Karpas-422 (cell line): ENCODE measurements at regions not wholly inside any gene's neighbourhood (a gene's known extent, or its start where the extent isn't known, plus 50 kb on each side); places are given as distances from the start of the nearest gene placed in this dataset.

ENCODE experiments used
- DNase-seq: peaks from one replicate; pipeline ENCODE4 v3.0.0-alpha.2; 2015
- H2AFZ ChIP-seq: fragments of 200-600 bp; sonication (generic); 2 replicates; pipeline ENCODE4 v1.6.1; 2014; ENCODE audit warnings: antibody characterized with exemption, low read length, mixed read lengths
- H3K27ac ChIP-seq: fragments of 200-600 bp; sonication (generic); 2 replicates; pipeline ENCODE4 v1.5.1; 2014; ENCODE audit warnings: mild to moderate bottlenecking, low read length, moderate library complexity
- H3K27me3 ChIP-seq: fragments of 200-600 bp; sonication (generic); 2 replicates; pipeline ENCODE4 v1.6.1; 2014; ENCODE audit warnings: low read length, mixed read lengths
- H3K36me3 ChIP-seq: fragments of 200-600 bp; sonication (generic); 2 replicates; pipeline ENCODE4 v1.6.1; 2014; ENCODE audit warnings: low read length, mixed read lengths; ENCODE audit not compliant: insufficient read depth
- H3K4me1 ChIP-seq: fragments of 200-600 bp; sonication (generic); 2 replicates; pipeline ENCODE4 v1.6.1; 2014; ENCODE audit warnings: mild to moderate bottlenecking, low read length, mixed read lengths
- H3K4me2 ChIP-seq: fragments of 200-600 bp; sonication (generic); 2 replicates; pipeline ENCODE4 v1.6.1; 2014; ENCODE audit warnings: low read length, low read depth, mild to moderate bottlenecking; ENCODE audit not compliant: poor library complexity, severe bottlenecking
- H3K4me3 ChIP-seq: fragments of 200-600 bp; sonication (generic); 2 replicates; pipeline ENCODE4 v1.5.1; 2014; ENCODE audit warnings: mild to moderate bottlenecking, antibody characterized with exemption, low read length, mixed read lengths
- H3K79me2 ChIP-seq: fragments of 200-600 bp; sonication (generic); 2 replicates; pipeline ENCODE4 v1.6.1; 2014; ENCODE audit warnings: mild to moderate bottlenecking, low read length, mixed read lengths
- H3K9ac ChIP-seq: fragments of 200-600 bp; sonication (generic); 2 replicates; pipeline ENCODE4 v1.6.0; 2014; ENCODE audit warnings: low read length
- H3K9me2 ChIP-seq: fragments of 200-600 bp; sonication (generic), shearing (Covaris generic); replicated peaks from 2 replicates; pipeline ENCODE4 v1.6.0; 2014; ENCODE audit warnings: mild to moderate bottlenecking, low read length, moderate library complexity; ENCODE audit not compliant: insufficient read depth
- H3K9me3 ChIP-seq: fragments of 300-700, 200-600 bp; sonication (generic); 2 replicates; pipeline ENCODE4 v1.6.1; 2014; ENCODE audit warnings: low read length, mixed read lengths
- H4K20me1 ChIP-seq: fragments of 200-600 bp; sonication (generic); 2 replicates; pipeline ENCODE4 v1.6.1; 2014; ENCODE audit warnings: mild to moderate bottlenecking, antibody characterized with exemption, low read length, low read depth; ENCODE audit not compliant: insufficient read depth

DNA sequence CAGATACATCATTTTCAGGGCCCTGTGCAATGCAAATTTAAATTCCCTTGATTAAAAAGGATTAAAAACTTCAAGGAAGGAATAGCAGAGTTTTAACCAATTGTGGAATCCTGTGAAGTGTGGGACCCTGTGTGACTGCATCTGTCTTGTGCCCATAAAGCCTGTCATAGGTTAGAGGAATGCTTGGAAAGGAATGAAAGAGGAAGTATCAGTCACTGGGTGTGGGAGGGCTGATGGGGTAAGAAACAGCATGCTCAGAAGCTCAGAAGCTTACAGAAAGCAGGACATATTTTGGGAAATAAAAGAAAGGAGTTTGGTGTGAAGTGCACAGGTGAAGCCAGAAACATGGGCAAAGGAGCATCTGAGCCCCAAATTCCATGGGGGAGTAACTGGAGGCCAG lies 150.8 kb upstream of the ETV3 start:
- no peaks in the 10 kb centered on the region for H3K9me3 ChIP-seq
- no peak overlapping the region for H3K27ac ChIP-seq
- no peak overlapping the region for H3K4me3 ChIP-seq
- no peaks in the 10 kb centered on the region for H3K4me1 ChIP-seq
- no peaks in the 10 kb centered on the region for H3K36me3 ChIP-seq
- no peak overlapping the region for H3K9ac ChIP-seq
- no peak overlapping the region for H2AFZ ChIP-seq
- no peaks in the 10 kb centered on the region for H3K9me2 ChIP-seq
- DNase-seq: no peak
- no peaks in the 10 kb centered on the region for H3K79me2 ChIP-seq
- no peak overlapping the region for H3K4me2 ChIP-seq
- H3K27me3 ChIP-seq: no peaks in the 10 kb centered on the region
- no peaks in the 10 kb centered on the region for H4K20me1 ChIP-seq

DNA sequence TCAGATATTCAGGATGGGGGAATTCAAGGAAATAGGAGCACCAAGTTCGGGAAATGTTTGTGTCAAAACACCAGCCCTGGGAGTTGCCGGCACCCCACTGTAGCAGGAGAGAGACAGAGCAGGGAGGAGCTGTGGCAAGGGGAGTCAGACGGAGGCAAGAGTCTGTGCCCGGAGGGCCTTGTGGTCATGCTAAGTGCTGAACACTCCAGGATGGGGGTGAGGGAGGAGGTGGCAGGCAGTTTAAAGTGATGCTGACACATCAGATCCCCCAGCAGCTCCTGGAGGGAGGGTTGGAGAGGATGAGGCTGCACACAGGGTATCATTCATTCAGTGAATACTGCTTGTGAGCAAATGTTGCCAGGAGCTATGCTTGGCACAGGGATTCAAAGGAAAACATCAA lies 150.3 kb upstream of the ETV3 start:
- H4K20me1 ChIP-seq: no peaks in the 10 kb centered on the region
- no peak for DNase-seq
- no peak overlapping the region for H2AFZ ChIP-seq
- H3K4me3 ChIP-seq: no peak overlapping the region
- no peaks in the 10 kb centered on the region for H3K79me2 ChIP-seq
- H3K9ac ChIP-seq: no peak overlapping the region
- no peak overlapping the region for H3K4me2 ChIP-seq
- no peaks in the 10 kb centered on the region for H3K4me1 ChIP-seq
- H3K27ac ChIP-seq: no peak overlapping the region
- no peaks in the 10 kb centered on the region for H3K9me2 ChIP-seq
- no peaks in the 10 kb centered on the region for H3K9me3 ChIP-seq
- H3K36me3 ChIP-seq: no peaks in the 10 kb centered on the region
- H3K27me3 ChIP-seq: no peaks in the 10 kb centered on the region

DNA sequence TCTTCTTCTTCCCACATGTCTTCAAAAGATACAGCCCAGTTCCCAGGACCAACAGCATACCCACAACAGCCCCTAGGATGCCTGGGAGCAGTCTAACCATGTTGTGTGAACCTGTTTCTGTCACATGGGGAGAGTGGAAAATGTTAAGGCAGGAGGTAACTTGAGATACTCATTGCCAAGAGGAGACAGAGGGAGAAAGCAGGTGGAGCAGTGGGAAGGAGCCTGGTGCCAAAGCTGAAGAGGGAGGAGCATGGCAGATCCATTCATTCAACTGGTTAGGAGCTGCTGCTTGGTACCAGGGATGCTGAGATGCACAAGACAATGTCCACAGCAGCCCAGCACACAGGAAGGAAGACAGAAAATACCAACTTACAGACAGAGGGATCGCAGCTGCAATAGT lies 149.8 kb upstream of the ETV3 start:
- Histone ChIP-seq H3K9me2 (no peaks in the 10 kb centered on the region), H3K79me2 (no peaks in the 10 kb centered on the region), H3K9ac (no peak overlapping the region), H3K4me1 (no peaks in the 10 kb centered on the region), H2AFZ (no peak overlapping the region), H4K20me1 (no peaks in the 10 kb centered on the region), H3K27ac (no peak overlapping the region), H3K9me3 (no peaks in the 10 kb centered on the region), H3K27me3 (no peaks in the 10 kb centered on the region), H3K36me3 (no peaks in the 10 kb centered on the region), H3K4me3 (no peak overlapping the region), H3K4me2 (no peak overlapping the region)
- no peak for DNase-seq

DNA sequence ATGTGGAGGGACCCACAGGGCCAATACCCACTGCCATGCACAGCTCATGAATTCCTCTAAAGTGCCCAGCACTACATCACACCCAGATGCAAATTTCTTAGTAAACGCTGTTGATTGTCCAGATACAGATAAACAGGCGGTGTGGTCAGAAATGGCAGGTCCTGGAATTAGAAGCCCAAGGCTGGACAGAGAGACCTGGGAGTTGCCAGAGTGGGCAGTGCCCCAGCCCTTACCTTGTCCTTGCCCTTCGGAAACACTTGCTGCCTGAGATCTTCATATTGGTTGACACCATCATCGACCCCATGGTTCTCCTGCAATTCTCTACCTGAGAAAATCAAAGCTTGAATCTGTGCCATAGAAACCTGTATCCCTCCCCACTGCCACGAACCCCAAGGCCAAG lies 149.3 kb upstream of the ETV3 start:
- H3K9me3 ChIP-seq: no peaks in the 10 kb centered on the region
- no peaks in the 10 kb centered on the region for H4K20me1 ChIP-seq
- no peak overlapping the region for H2AFZ ChIP-seq
- H3K4me1 ChIP-seq: no peaks in the 10 kb centered on the region
- DNase-seq: no peak
- H3K79me2 ChIP-seq: no peaks in the 10 kb centered on the region
- H3K27ac ChIP-seq: no peak overlapping the region
- H3K9ac ChIP-seq: no peak overlapping the region
- no peaks in the 10 kb centered on the region for H3K36me3 ChIP-seq
- no peaks in the 10 kb centered on the region for H3K27me3 ChIP-seq
- no peaks in the 10 kb centered on the region for H3K9me2 ChIP-seq
- H3K4me2 ChIP-seq: no peak overlapping the region
- H3K4me3 ChIP-seq: no peak overlapping the region

DNA sequence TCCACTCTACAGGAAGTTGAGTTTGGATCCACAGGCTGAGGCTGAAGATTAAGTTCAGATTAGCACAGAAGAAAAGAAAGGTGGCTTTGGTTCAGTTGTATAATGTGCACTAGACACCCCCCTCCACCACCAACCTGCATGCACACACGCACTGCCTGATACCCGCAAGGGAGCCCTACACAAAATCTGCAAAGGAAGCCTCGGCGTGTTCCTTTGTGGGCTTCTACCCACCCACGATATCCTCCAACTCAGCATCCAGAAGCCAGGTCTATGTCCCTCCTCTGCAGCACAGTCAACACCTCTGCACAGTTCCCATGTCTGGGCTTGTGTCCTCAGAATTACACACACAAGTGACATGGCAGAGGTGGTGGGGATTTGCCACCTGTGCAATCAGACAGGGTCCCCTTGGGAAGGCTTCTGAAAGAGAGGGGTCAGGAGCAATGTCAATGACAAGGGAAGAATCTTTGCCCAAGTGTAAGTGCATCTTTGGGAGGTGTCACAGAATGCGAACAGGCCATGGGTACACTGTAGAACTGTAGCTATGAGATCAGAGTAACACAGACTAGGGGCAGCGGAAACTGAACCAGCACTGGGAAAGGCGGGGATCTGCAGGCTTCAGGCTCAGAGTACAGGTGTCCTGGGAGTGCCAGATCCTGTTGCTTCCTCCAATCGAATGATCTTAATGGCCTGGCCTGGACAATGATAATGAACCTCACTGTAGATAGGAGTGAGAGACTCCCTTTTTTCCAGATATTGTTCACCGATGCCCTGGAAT lies 148.6 kb upstream of the ETV3 start:
- H3K9me3 ChIP-seq: no peaks in the 10 kb centered on the region
- H3K36me3 ChIP-seq: no peaks in the 10 kb centered on the region
- no peaks in the 10 kb centered on the region for H3K79me2 ChIP-seq
- no peak overlapping the region for H2AFZ ChIP-seq
- H3K9ac ChIP-seq: no peak overlapping the region
- H3K4me2 ChIP-seq: no peak overlapping the region
- no peaks in the 10 kb centered on the region for H4K20me1 ChIP-seq
- H3K9me2 ChIP-seq: no peaks in the 10 kb centered on the region
- no peak overlapping the region for H3K27ac ChIP-seq
- no peaks in the 10 kb centered on the region for H3K4me1 ChIP-seq
- no peaks in the 10 kb centered on the region for H3K27me3 ChIP-seq
- no peak overlapping the region for H3K4me3 ChIP-seq
- DNase-seq: no peak

DNA sequence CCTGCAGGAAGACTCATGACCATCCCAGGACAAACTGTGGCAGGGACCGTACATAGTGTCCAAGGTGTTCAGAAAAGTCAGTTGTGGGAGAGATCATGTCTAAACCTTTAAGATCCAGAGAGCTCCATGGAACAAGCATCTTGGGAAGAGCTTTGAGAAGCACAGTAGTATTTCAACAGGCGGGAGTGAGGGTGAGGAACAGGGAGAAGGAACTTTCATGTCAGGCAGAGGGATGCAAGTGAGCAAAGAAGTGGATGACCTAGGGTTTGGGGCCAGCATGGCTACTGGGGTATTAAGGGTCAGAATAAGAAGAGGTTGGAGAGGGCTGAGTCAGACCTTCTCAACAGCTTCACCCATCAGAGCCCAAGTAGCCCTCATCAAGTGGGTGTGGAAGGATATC lies 147.9 kb upstream of the ETV3 start:
- no peaks in the 10 kb centered on the region for H4K20me1 ChIP-seq
- H3K27ac ChIP-seq: no peak overlapping the region
- no peak overlapping the region for H3K9ac ChIP-seq
- no peaks in the 10 kb centered on the region for H3K9me3 ChIP-seq
- H3K4me1 ChIP-seq: no peaks in the 10 kb centered on the region
- no peak overlapping the region for H3K4me2 ChIP-seq
- H3K9me2 ChIP-seq: no peaks in the 10 kb centered on the region
- no peak overlapping the region for H2AFZ ChIP-seq
- H3K79me2 ChIP-seq: no peaks in the 10 kb centered on the region
- DNase-seq: no peak
- H3K27me3 ChIP-seq: no peaks in the 10 kb centered on the region
- no peak overlapping the region for H3K4me3 ChIP-seq
- no peaks in the 10 kb centered on the region for H3K36me3 ChIP-seq

DNA sequence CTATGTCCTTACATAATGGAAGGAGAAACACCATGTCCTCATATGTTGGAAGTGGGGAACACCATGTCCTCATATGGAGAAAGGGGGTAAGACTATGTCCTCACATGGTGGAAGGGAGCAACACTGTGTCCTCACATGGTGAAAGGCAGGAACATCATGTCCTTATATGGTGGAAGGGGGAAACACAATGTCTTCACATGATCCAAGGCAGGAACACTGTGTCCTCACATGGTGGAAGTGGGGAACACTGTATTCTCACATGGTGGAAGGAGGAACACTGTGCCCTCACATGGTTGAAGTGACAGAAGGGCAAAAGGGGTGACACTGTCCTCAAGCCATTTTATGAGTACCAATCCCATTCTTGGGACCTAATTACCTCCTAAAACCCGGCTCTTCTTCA lies 146.3 kb upstream of the ETV3 start:
- no peaks in the 10 kb centered on the region for H4K20me1 ChIP-seq
- H3K36me3 ChIP-seq: no peaks in the 10 kb centered on the region
- H3K9me2 ChIP-seq: no peaks in the 10 kb centered on the region
- no peak overlapping the region for H2AFZ ChIP-seq
- no peak overlapping the region for H3K9ac ChIP-seq
- no peak overlapping the region for H3K4me2 ChIP-seq
- no peak overlapping the region for H3K27ac ChIP-seq
- no peaks in the 10 kb centered on the region for H3K4me1 ChIP-seq
- DNase-seq: no peak
- H3K4me3 ChIP-seq: no peak overlapping the region
- no peaks in the 10 kb centered on the region for H3K27me3 ChIP-seq
- no peaks in the 10 kb centered on the region for H3K9me3 ChIP-seq
- H3K79me2 ChIP-seq: no peaks in the 10 kb centered on the region

DNA sequence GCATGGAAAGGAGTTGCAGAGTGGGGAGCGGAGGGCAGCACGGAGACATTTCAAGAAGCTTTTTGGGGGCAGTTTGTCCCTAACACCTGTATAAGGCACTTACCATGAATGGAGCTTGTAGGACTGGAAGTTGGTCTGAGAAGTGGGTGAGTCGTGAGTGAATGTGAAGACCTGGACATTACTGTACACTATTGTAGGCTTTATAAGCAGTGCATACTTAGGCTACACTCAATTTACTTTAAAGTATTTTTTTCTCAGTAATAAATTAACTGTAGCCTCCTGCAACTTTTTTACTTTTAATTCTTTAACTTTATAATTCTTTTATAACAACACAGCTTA lies 141.6 kb upstream of the ETV3 start:
- no peaks in the 10 kb centered on the region for H3K36me3 ChIP-seq
- H3K9ac ChIP-seq: no peak overlapping the region
- no peak overlapping the region for H3K4me2 ChIP-seq
- no peaks in the 10 kb centered on the region for H3K79me2 ChIP-seq
- DNase-seq: no peak
- H3K9me3 ChIP-seq: no peaks in the 10 kb centered on the region
- H3K9me2 ChIP-seq: no peaks in the 10 kb centered on the region
- H4K20me1 ChIP-seq: no peaks in the 10 kb centered on the region
- H2AFZ ChIP-seq: no peak overlapping the region
- H3K27ac ChIP-seq: no peak overlapping the region
- H3K4me3 ChIP-seq: no peak overlapping the region
- H3K27me3 ChIP-seq: no peaks in the 10 kb centered on the region
- no peaks in the 10 kb centered on the region for H3K4me1 ChIP-seq
